HT1080 (cell line): ENCODE measurements at regions not wholly inside any gene's neighbourhood (a gene's known extent, or its start where the extent isn't known, plus 50 kb on each side); places are given as distances from the start of the nearest gene placed in this dataset.
"Not testable (repeated sequence)": the region's sequence is repeated elsewhere in the genome, so short reads cannot be mapped to it uniquely, and the experiment has no call there.

Source experiments
- DNase-seq: peaks from one replicate; pipeline ENCODE4 v3.0.0-alpha.2; 2015; ENCODE audit warnings: low read depth

DNA sequence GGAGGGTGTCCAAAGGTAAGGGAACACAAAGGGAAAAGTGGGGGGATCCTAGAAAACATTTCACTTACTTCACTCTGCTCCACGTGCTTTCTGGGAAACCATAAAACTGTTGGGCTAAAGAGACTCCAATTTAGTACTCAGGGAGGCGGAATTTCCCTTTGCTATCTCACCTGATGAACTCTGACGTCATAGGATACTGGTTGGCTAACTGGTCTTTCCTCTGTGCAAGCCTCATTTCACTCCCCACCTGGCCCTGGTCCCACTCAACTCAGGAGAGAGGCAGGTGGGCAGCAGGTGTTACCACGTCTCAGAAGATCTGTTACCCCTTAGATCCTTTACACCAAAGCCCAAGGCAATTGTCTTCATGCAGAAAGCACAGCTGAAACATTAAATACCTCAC lies 51.8 kb upstream of the PMAIP1 start:
- no peak for DNase-seq

- DNase-seq = not testable (repeated sequence)
Measured at GRCh38 chr18:59847491-59847846, 52.3 kb upstream of the PMAIP1 start.

- peak; percentile 21 for DNase-seq
Measured at GRCh38 chr18:59846814-59847490, 52.8 kb upstream of the PMAIP1 start.

DNA sequence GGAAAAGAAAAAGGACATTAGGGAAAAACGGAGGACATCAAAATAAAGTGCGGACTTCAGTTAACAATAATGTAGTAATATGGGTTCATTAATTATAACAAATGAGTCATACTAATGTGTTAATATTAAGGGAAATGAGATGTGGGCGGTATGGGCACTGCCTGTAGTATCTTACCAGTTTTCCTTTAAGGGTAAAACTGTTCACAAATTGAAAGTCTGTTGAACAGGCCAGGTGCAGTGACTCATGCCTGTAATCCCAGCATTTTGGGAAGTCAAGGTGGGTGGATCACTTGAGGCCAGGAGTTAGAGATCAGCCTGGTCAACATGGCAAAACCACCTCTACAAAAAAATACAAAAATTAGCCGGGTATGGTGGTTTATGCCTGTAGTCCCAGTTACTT lies 56.8 kb upstream of the PMAIP1 start:
- no peak for DNase-seq

DNA sequence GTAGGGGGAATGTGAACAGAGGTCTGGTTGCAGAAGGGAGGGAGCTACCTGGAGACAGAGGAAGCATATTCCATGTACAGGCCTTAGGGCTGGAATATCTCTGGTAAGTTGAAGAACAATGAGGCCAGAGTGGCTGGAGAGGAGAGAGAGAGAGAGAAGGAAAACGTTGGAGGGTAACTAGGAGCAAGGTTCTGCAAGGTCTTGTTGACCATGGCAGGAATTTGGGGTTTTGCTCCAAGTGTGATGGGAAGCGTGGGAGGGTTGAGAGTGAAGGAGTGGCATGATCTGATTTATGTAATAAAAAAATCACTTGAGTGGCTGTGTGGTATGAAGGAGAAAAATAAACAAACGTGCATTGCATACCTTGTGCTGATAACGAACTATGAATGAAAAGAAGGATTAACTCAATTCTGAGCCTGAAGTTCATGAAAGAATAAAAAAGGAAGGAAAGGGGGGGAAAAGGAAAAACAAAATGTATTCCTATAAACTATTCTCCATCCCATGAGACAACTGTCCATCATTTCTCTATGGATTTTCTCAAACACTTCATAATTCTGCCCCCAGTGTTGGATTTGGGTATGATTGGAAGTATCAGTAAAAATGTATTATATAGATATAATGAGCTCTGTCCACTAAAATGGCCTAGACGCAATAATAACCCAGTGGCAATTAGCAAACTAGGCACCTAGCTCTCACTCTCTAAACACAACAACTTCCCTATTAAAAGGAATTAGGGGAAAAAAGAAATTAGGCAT lies 59.7 kb upstream of the PMAIP1 start:
- DNase-seq = no peak

DNA sequence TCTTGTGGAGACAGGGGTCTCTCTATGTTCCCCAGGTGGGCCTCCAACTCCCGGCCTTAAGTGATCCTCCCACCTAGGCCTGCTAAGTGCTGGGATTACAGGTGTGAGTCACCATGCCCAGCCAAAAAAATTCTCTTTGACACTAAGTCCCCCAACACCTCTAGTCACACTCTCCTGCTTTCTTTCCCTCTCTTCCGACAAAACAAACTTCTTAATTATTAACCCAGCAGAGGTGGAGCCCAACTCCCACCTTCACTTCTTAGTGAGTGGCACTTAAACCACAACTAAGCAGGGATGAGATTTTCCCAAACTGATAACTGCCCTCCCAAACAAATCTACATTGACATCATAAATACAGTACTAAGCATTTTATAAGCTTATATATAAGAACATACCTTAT lies 60.5 kb upstream of the PMAIP1 start:
- DNase-seq = no peak

DNA sequence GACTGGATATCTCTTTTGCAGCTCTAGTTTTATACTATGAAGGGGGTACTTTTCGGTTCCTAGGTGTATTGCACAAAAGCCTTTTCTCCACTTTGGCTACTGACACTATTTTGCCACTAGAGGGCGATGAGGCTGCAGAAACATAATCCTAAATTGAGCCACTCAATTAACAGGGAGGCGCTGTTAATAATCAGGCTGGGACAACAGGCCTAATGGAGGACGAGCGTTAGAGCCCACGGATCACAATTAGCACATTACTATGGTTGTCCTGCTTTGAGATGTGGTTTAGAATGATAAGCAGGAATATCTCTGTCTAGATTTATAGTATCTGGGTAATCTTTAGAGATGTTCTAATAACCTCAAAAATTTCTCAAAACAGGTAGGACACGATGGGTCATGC lies 62.2 kb upstream of the PMAIP1 start:
- peak; percentile 79 for DNase-seq

DNA sequence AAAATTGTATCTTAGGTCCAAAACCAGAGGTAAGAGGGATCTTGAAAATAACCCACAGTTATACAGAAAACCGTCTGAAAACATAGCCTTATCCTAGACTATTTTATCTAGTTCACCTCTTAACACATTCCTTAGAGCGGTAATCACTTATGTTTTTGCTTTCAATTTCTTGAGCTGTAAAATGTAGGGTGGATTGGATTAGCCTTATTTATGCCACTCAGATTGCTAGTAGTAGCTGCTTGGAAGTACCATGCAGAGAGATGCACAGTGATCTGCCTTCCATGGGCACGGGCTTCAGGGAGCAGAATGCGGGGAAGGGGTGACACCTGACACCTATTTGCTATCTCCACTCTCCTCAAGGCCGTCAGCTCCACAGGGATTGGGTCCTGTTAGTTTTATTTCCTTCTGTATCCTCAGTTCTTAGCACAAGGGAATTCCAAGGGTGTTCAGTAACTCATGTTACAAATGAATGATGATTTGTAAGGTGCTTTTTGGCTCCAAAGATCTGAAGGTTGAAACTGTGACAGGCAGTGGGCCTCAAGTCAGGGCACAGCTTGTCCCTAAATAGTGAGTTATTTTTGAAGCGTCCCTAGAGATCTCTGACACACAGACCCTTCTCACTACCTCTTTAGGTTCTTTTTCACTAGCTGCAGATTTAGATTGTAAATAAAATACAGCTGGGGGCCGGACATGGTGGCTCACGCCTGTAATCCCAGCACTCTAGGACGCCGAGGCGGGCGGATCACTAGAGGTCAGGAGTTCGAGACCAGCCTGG lies 64.0 kb upstream of the PMAIP1 start:
- no peak for DNase-seq

DNA sequence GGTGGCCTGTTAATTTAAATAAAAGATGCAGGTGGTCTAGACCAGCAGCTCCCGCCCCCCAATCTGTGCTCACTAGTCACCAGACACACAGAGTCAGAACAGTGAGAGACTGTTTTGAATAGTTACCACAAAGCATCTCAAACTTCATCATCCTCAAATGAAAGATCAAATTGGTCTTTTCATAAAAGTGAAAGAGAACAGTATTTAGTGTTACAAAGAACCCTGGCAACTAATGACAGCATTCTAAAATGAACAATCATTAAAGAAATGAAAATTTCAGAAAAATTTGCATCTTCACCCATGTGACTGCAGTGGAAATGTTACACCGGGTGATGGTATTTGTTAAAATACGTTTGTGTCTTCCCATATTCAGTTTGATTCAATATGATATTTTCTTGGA lies 65.5 kb upstream of the PMAIP1 start:
- no peak for DNase-seq

DNA sequence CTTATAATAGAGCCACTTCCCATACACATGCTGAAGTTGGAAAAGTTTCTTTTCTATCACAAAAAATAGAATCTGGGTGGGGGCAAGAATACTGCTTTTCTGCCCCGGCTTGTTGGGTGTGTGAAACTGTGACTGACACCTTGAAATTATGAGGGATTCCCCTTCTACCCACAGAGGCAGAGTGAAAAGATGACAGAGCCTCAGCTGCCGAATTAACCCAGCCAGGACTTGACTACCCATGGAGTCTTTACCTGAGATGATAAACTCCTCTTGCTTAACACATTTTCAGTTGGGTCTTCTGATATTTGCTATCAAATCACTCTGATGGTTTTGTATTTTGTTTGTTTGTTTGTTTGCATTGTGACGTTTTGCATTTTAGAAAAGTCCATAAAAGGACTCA lies 66.0 kb upstream of the PMAIP1 start:
- no peak for DNase-seq

- peak; percentile 71 for DNase-seq
Measured at GRCh38 chr18:59823596-59824195, 76.1 kb upstream of the PMAIP1 start.

- DNase-seq = no peak
Measured at GRCh38 chr18:59822612-59823550, 76.9 kb upstream of the PMAIP1 start.

GRCh38 chr18:59821983-59822382 lies 77.8 kb upstream of the PMAIP1 start:
- no peak for DNase-seq

- no peak for DNase-seq
Measured at GRCh38 chr18:59820663-59821062, 79.1 kb upstream of the PMAIP1 start.

DNA sequence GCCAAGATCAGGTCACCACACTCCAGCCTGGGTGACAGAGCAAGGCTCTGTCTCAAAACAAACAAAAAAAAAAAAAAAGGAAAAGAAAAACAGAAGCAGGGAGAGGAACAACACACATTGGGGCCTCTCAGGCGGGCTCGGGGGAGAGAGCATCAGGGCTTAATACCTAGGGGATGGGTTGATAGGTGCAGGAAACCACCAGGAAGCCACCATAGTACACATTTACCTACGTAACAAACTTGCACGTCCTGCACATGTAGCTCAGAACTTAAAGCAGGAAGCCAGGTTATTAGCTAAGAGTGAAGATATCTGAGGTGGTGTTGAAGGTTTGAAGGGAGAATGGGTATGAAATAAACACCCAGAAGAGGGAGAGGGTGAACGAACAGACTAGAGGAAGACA lies 81.0 kb upstream of the PMAIP1 start:
- DNase-seq = no peak

- DNase-seq = peak; percentile 84
Measured at GRCh38 chr18:59814891-59815290, 84.9 kb upstream of the PMAIP1 start.

DNA sequence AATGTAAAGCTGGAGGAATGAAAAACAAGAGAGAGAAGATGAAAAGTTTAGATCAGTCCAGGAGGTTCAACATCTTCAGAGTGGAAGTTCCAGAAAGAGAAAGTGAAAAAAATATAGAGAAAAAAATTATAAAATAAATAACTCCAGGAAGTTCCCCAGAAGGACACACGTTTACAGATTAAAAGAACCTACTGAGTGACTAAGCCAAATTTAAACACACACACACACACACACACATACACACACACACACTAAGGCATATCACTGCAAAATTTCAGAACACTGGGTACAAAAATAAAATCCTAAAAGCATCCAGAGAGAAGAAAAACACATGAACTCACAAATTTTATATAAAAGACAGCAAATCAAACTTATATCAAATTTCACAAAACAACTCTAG lies 85.9 kb upstream of the PMAIP1 start:
- DNase-seq = no peak

DNA sequence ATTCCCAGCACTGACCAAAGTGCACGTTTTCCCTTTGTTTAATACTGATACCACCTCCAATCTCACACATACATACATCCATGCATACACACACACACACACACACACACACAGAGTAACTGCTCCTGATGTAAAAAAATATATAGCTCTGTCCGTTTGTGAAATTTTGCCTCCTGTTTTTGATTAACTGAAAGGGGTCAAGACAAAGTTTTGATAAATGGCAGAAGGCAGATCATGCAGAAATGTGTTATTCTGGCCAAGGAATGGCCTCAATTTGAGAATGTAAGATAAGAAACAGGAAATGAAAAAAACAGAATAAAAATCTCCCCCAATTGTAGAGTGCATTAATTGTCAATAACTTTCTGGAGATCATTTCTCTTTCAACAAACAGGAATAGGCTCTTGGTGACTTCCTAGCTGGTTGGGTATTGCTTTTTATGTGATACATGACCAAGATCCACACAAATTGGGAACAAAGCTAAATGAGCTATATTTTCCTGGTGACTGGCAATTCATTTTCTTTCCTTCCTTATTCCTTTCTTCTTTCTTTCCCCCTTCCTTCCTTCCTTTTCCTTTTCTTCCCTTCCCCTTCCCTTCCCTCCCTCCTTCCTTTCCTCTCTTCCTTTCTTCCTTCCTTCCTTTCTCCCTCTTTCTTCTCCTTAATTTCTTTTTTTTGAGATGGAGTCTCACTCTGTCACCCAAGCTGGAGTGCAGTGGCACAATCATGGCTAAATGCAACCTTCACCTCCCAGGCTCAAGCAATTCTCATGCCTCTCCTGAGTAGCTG lies 88.9 kb upstream of the PMAIP1 start:
- no peak for DNase-seq

GRCh38 chr18:59810183-59810582 lies 89.6 kb upstream of the PMAIP1 start:
- DNase-seq = no peak

DNA sequence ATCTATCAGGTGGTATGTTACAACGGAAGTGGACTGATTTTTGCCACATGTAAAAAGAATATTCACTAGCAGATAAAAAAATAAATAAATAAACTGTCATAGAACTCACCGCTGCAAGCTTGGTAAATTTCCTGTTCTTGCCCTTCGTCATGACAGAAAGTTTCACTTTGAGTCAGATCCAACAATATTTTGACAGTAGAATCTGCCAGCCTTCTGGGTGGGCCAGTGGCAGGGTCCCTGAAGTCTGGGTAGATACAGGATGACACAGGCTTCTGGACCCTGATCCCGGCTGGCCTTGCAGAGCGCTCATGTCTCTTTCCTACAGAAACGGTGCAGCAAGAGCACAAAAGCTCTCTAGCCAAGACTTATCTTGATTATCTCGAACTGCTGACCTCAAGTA lies 97.8 kb upstream of the PMAIP1 start:
- no peak for DNase-seq
